HG03469 (cell line): ENCODE measurements at regions not wholly inside any gene's neighbourhood (a gene's known extent, or its start where the extent isn't known, plus 50 kb on each side); places are given as distances from the start of the nearest gene placed in this dataset.

Experiments used
- ATAC-seq: cut with Tn5 transposase; IDR thresholded peaks from one replicate; pipeline ENCODE4 v1.9.1; 2021; ENCODE audit warnings: mild to moderate bottlenecking, moderate library complexity, moderate number of reproducible peaks; ENCODE audit not compliant: unreplicated experiment

- ATAC-seq, result no peak
These were observed 75.0 kb upstream of the MSX2 start for GRCh38 chr5:174649391-174649790.

GRCh38 chr5:174654442-174654841, 69.9 kb upstream of the MSX2 start:
- no peak for ATAC-seq

- ATAC-seq, result no peak
These were observed 69.0 kb upstream of the MSX2 start for GRCh38 chr5:174655351-174655750.

- no peak for ATAC-seq
These were observed 60.1 kb upstream of the MSX2 start for GRCh38 chr5:174664180-174664850.

- ATAC-seq, result no peak
These were observed 59.0 kb upstream of the MSX2 start for GRCh38 chr5:174665347-174665746.

GRCh38 chr5:174667526-174667925, 56.9 kb upstream of the MSX2 start:
- ATAC-seq, result no peak

- ATAC-seq, result no peak
These were observed 56.0 kb upstream of the MSX2 start for GRCh38 chr5:174668349-174668748.
